ENCODE measurements at regions not wholly inside any gene's neighbourhood (a gene's known extent, or its start where the extent isn't known, plus 50 kb on each side); places are given as distances from the start of the nearest gene placed in this dataset.

GRCh38 chr13:105232439-105232838 is 1303.0 kb downstream of the EFNB2 start:
- Histone ChIP-seq H3K36me3 (ENCODE audit: insufficient read depth) (no peaks in the 10 kb centered on the region), H3K4me1 (ENCODE audit: insufficient read depth) (no peaks in the 10 kb centered on the region), H3K27ac (ENCODE audit: low read depth) (no peak overlapping the region), H3K9me2 (ENCODE audit: insufficient read depth) (no peaks in the 10 kb centered on the region), H3F3A (replicated peaks; ENCODE audit: low read depth) (no peaks in the 10 kb centered on the region), H2AFZ (no peak overlapping the region), H4K20me1 (replicated peaks; ENCODE audit: insufficient read depth) (no peaks in the 10 kb centered on the region), H3K27me3 (ENCODE audit: insufficient read depth) (no peaks in the 10 kb centered on the region), H3K4me2 (no peak overlapping the region), H3K79me2 (replicated peaks; ENCODE audit: insufficient read depth) (no peaks in the 10 kb centered on the region), H3K4me3 (no peak overlapping the region)
- H3K27ac Mint-ChIP-seq = no peak overlapping the region
- TF ChIP-seq ZNF462 (CRISPR knock-in tag; IDR thresholded peaks at IDR 0.05) (no peak), POLR2AphosphoS5 (IDR thresholded peaks at IDR 0.05; ENCODE audit: low read depth) (no peak), EZH2 (IDR thresholded peaks at IDR 0.05; ENCODE audit: low read depth, unreplicated experiment) (no peak), REST (IDR thresholded peaks at IDR 0.05; ENCODE audit: unreplicated experiment) (no peak), STAT1 (IDR thresholded peaks at IDR 0.05; ENCODE audit: unreplicated experiment) (no peak), CTCF (conservative IDR thresholded peaks at IDR 0.05; ENCODE audit: low read depth in 2 of 2) (no peak), JUNB (IDR thresholded peaks at IDR 0.05; ENCODE audit: unreplicated experiment) (no peak)
- no peaks in the 10 kb centered on the region for H3K27me3 Mint-ChIP-seq (ENCODE audit: insufficient read depth, low read depth, poor library complexity)
- H3K9me3 Mint-ChIP-seq = peaks cover 6% of the 10 kb centered on the region; the same call in 2 of the 3 replicates
- no peaks in the 10 kb centered on the region for H3K4me1 Mint-ChIP-seq
- H3K4me3 Mint-ChIP-seq = no peak overlapping the region
- ATAC-seq (no peak), DNase-seq (ENCODE audit: low spot score) (no peak)
- no peaks in the 10 kb centered on the region for H3K36me3 Mint-ChIP-seq (ENCODE audit: low read depth)

Data from GM23338 (cell line).